ENCODE measurements at regions not wholly inside any gene's neighbourhood (a gene's known extent, or its start where the extent isn't known, plus 50 kb on each side); places are given as distances from the start of the nearest gene placed in this dataset.

DNA sequence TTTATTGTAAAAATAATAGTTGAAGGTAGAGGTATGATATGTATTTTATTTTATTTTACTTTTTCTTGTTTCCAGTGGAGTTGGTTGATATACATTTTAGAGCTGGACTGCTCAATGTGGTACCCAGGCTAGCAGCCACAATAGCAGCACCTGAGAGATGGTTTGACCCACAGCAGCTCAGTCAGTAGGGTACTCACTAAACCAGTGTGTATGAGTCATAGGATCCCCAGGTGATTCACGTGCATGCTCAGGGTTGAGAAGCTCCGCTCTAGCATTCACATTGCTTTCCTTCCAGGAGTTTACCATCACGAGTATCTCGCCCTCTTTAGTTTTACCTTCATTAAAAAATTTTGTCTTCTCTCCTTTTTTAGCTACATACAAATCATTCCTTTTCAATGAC, 96.0 kb upstream of the PAXBP1 start:
- TF ChIP-seq JUND (IDR thresholded peaks at IDR 0.05; ENCODE audit: low read length) (no peak), EZH2 (IDR thresholded peaks at IDR 0.05; ENCODE audit: low read depth, low read length, severe bottlenecking) (no peak), YY1 (IDR thresholded peaks at IDR 0.05; ENCODE audit: low read depth, low read length) (no peak), KDM5A (IDR thresholded peaks at IDR 0.05; ENCODE audit: low read length) (no peak), HDAC2 (IDR thresholded peaks at IDR 0.05; ENCODE audit: borderline replicate concordance in 1 of 2, low read depth in 2 of 2, low read length in 2 of 2) (no peak), JUN (IDR thresholded peaks at IDR 0.05; ENCODE audit: low read depth, low read length) (no peak), CEBPB (IDR thresholded peaks at IDR 0.05; ENCODE audit: low read depth, low read length) (no peak), CHD1 (IDR thresholded peaks at IDR 0.05; ENCODE audit: low read depth, low read length) (no peak), TAF1 (IDR thresholded peaks at IDR 0.05; ENCODE audit: low read depth, low read length) (no peak), EGR1 (IDR thresholded peaks at IDR 0.05; ENCODE audit: borderline replicate concordance, low read depth, low read length) (no peak), POLR2AphosphoS5 (IDR thresholded peaks at IDR 0.05; ENCODE audit: low read depth, low read length) (no peak), SP1 (IDR thresholded peaks at IDR 0.05; ENCODE audit: low read depth, low read length) (no peak)
- TF ChIP-seq, protein P1, sequence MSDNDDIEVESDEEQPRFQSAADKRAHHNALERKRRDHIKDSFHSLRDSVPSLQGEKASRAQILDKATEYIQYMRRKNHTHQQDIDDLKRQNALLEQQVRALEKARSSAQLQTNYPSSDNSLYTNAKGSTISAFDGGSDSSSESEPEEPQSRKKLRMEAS (IDR thresholded peaks at IDR 0.05), result no peak
- TF ChIP-seq, protein P2, sequence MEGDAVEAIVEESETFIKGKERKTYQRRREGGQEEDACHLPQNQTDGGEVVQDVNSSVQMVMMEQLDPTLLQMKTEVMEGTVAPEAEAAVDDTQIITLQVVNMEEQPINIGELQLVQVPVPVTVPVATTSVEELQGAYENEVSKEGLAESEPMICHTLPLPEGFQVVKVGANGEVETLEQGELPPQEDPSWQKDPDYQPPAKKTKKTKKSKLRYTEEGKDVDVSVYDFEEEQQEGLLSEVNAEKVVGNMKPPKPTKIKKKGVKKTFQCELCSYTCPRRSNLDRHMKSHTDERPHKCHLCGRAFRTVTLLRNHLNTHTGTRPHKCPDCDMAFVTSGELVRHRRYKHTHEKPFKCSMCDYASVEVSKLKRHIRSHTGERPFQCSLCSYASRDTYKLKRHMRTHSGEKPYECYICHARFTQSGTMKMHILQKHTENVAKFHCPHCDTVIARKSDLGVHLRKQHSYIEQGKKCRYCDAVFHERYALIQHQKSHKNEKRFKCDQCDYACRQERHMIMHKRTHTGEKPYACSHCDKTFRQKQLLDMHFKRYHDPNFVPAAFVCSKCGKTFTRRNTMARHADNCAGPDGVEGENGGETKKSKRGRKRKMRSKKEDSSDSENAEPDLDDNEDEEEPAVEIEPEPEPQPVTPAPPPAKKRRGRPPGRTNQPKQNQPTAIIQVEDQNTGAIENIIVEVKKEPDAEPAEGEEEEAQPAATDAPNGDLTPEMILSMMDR (IDR thresholded peaks at IDR 0.05; ENCODE audit: control extremely low read depth in 1 of 3, insufficient read depth in 1 of 3, low read depth in 1 of 3, low read length in 3 of 3), result no peak
